ENCODE measurements at regions not wholly inside any gene's neighbourhood (a gene's known extent, or its start where the extent isn't known, plus 50 kb on each side); places are given as distances from the start of the nearest gene placed in this dataset.

- DNase-seq = no peak
Measured at GRCh38 chr1:219798283-219799030, 129.9 kb downstream of the SLC30A10 start.

DNA sequence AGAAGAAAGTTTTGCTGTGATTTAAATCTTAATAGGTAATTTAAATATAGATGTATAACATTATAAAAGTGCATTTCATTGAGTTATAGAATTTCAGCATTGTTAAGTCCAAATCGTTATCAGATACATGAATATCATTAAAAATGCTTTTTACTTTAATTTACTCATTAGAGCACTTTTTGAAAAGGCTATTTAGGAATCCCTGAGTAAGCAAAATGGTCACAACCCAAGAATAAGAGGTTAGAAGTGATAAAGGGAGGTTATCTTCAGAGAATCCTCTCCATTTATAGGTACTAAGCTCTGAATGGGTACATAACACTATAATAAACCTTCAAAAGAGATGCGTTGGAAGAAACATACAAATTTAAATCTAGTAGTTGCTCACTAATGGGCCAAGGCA lies 130.7 kb downstream of the SLC30A10 start:
- DNase-seq = no peak

DNA sequence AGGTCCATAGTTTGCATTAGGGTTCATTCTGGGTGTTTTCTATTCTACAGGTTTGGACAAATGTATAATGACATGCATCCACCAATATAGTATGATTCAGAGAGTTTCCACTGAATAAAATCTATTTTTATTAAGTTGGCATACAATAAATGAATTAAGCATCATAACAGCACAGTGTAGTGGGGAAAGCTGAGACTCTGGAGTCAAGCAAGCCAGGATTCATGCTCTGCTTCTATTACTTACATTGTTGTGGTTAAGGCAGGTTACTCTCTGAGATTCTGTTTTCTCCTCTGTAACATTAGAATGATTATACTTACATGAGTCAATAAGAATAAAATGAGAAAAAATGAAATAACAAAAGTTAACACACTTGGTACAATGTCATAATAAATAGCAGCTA lies 131.3 kb downstream of the SLC30A10 start:
- no peak for DNase-seq

GRCh38 chr1:219795363-219795917 lies 132.9 kb downstream of the SLC30A10 start:
- DNase-seq = no peak

DNA sequence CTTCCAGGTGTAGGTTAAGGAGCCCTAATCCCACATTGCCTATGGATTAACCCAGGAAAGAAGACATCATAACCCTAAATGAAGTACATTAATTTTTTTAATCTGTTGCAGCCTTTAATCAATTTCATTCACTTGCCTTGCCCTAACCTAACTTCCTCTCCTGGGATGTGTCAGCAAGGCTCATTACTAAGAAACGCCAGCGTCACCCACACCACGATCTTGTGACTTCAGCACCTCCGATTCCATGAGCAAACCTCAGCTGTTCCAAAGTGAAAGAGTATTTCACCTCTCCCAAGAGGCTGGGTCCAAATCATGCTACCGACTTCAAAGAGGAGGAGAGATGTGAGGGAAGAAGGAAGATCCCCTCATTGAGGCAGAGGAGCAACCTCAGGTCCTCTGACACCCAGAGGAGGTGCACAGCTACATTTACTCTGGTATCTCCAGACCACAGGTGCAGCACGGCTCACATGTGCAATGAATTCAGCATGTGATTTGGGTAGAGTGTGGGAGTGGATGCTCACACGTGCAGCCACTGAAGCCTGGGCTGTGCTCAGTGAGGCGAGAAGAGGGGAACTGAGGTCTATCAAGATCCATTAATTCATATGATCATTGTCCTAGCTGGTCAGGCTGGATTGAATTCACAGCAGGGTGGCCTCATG lies 134.1 kb downstream of the SLC30A10 start:
- no peak for DNase-seq

GRCh38 chr1:219792337-219793021 lies 135.9 kb downstream of the SLC30A10 start:
- peak; percentile 92 for DNase-seq

- no peak for DNase-seq
Measured at GRCh38 chr1:219791766-219792165, 136.6 kb downstream of the SLC30A10 start.

DNA sequence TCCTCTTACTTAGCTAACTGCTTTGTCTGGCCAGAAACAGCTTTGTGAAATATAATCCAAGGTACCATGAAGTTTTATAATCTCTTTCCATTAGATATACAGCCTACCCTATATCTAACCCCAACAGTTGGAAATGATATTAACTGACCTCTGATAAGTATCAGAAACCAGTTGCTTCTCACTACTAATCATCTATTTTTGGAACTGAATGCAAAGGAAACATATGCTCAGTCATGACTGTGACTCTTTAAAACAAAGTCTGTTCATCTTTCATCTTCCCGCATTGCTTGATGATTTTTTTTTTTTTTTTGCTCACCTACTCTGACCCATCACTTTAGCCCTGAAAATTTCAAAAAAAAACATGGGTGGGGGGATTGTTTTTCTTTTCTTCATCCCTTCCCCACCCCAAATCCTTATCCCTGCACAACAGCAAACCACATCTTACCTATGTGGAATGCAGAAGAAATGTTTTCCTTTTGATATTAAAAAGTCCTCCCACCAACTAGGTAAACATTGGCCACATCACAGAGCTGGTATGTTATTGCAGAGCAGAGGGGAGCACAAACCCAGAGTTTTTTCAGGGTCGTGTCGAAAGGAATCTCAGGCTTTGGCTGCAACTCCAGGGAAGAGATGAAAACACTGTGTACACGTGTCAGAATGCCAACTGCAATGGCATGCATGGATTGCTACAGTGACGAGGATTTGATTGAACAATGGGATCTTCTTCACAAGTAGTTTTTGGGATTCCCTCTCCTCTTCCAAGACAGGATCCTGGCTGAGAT lies 137.3 kb downstream of the SLC30A10 start:
- DNase-seq = peak; percentile 54

DNA sequence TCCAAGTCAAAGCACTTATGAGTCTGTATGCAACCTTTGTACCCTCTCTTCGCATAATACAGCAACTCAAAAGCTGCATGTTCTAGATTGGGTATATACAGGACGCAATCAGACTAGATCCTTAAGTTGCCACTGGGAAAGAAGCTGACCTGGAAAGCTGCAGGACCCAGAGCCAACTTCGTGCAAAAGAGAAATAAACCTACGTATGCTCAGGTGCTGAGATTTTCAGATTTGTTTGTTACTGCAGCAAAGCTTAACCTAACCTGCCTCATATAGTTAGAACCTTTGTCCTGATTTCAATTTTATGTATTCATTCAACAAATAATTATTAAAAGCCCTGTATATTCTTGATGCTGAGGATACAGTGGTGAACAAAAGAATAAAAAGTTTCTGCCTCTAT lies 139.7 kb downstream of the SLC30A10 start:
- no peak for DNase-seq

DNA sequence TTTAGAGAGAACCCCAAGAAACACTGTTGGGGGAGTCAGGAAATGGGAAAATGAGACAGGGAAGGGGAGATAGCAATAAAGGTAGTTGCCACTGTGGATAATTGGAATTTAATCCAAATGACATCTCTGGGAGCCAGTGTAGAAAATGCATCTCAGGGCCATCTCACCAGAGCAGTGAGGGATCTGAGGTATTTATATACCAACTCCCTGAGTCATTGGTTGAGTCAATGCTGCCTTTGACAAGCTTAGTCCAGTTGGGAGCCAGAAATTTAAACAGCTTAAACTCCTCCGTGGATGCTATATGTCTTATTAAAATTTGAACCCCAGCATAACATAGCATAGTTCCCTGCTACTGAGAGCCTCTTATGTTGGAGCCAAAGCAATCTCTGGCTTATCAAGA lies 140.3 kb downstream of the SLC30A10 start:
- no peak for DNase-seq

DNA sequence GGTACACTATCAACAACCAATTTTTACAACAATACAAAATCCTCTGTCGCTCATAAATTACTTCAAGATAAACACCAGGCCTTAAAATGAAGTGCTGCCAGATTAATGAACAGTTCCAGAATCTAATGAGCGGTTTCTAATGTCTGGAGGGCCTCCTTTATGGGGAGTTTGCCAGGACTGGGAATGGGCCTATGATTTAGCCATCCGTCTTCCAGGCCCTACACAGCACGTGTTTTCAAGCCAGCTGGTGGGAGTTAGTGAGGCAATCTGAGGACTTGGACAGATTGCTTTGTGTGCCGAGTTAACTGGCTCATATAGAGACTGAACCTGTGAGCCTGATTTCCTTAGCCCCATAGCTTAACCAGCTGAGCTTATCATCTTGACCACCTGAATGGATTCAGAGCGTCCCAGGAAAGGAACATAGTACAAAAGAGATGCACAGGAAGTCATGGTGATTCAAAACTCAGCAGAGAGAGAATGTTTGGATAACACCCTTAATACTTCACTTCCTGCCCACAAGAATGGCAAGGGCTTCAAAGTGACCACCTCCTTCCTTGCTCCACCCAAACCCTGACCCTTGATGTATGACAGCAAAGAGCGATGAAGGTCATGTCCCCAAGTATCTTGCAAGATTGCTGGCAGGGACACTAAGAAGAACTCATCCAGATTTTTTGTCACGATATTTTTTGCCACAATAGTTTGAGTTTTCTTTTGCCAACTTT lies 143.5 kb downstream of the SLC30A10 start:
- DNase-seq = no peak

DNA sequence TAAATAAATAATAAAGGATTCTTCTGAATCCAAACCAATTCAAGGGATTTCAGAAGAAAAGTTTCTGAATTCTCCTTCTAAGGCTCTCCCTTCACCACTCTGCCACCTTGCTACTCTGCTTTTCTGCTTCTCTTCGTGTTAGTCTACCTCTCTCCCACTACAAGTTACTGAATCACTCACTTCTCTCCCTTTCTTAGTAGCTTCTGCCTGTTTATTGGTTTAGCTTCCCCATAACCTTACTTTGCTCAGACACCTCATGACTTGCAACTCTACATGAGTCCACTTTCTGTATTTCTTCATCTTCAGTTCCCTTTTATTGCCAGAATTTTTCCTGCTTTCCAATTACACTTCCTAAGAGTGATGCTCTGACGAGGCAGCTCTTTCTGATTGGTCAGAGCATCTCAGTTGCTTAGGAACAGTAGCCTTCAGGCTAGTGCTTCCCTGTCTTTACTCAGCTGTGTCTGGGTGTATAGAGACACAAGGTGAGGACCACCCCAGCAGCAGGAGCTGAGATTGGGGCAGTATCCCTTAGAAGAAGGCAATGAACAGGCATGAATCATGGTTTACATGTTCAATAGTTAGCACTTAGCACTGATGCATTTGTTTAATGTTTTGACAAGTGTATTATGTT lies 144.6 kb downstream of the SLC30A10 start:
- no peak for DNase-seq

GRCh38 chr1:219782929-219783328 lies 145.4 kb downstream of the SLC30A10 start:
- DNase-seq = no peak

DNA sequence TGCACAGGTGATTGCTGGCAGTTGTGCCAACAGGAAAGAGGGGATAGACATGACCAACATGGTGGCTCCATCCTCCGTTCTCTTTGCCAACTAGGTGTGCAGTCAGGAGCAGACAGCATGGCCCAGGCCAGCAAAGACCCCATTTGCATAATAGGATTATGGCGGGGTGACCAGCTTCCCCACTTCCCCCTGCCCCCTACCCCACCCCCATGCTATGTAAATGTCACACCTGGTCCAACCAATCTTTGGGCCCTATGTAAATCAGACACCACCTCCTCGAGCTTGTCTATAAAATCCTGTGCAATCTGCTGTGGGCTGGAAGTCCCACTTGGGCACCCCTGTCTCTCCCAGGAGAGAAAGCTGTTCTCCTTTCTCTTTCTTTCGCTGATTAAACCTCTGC lies 146.0 kb downstream of the SLC30A10 start:
- no peak for DNase-seq

DNA sequence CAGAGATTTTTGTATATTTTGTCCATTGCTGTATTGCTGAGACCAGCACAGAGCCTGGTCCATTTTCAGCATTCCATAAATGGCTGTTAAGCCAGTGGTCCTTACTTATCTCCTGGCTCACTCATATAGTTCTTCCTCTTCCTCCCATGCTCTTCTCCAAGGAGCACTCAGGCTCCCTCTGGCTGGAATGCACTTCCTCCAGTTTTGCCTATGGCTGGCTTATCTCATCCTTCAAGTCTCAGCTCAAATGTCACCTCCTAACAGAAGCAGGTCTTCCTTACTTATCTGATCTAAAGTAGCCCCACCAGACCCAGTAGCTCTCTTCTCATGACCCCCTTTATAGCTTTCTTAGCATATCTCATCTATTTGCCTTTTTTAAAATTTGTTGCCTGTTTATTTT lies 146.9 kb downstream of the SLC30A10 start:
- no peak for DNase-seq

GRCh38 chr1:219778793-219779369 lies 149.5 kb downstream of the SLC30A10 start:
- DNase-seq = no peak

GRCh38 chr1:219778110-219778509 lies 150.2 kb downstream of the SLC30A10 start:
- no peak for DNase-seq

GRCh38 chr1:219774386-219774785 lies 154.0 kb downstream of the SLC30A10 start:
- DNase-seq = no peak

DNA sequence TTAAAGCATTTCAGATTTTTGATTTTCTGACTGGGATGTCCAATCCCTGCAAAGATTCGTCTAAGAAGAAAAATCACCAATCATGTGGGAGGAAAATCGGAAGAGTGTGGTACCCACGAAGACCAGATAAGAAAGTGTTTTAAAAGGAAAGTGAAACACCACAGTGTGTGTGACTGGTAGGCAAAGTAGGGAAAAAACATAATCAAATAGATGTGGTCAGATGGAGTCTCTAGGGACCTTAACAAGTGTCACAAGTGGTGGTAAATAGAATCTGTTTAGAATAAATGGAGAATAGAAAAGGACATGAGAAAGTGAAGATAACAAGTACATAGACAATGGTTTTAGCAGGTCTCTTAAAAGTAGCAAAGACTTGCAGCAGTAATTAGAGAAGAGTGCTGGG lies 154.6 kb downstream of the SLC30A10 start:
- no peak for DNase-seq

DNA sequence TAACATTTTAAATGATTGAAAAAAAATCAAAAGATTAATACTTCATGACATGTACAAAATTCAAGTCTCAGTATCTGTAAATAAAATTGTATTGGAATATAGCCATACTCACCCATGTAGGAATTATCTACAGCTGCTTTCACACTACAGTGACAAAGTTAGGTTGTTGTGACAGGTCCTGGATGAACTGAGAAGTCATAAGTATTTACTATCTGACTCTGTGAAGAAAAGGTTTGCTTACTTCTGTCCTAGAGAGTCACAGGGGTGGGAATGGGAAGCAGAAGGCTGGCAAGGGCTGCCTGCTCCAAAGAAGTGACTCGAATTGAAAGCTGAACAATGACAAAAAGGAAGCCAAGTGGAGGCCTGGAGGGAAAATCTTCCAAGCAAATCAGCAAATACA lies 155.2 kb downstream of the SLC30A10 start:
- DNase-seq = no peak

- DNase-seq = no peak
Measured at GRCh38 chr1:219772265-219773036, 155.9 kb downstream of the SLC30A10 start.

Data from DMS 273 treated with DMSO at 0.1 percent for 48 hours (cell line).